Small intestine (tissue), 7 donors: ENCODE measurements at regions not wholly inside any gene's neighbourhood (a gene's known extent, or its start where the extent isn't known, plus 50 kb on each side); places are given as distances from the start of the nearest gene placed in this dataset.

Experiments used
- DNase-seq, 2 donors: peaks; one replicate each; pipeline versions ENCODE4 v3.0.0 to v3.0.0-alpha.2; 2013
- FAIRE-seq: peaks from 2 replicates; lab custom pipeline; 2012; peaks lifted over from hg19 to GRCh38; lab: Jason Lieb, UNC
- H3K27ac ChIP-seq, 3 donors: one replicate each; pipeline ENCODE4 v1.5.1; 2013; ENCODE audit warnings: low read length in 2 of 3, mild to moderate bottlenecking in 2 of 3, control low read depth in 1 of 3, inconsistent platforms in 1 of 3, low read depth in 1 of 3, moderate library complexity in 1 of 3
- H3K27me3 ChIP-seq, 3 donors: one replicate each; pipeline ENCODE4 v1.6.1; 2013; ENCODE audit warnings: low read length in 3 of 3, inconsistent platforms in 1 of 3; ENCODE audit not compliant: control insufficient read depth in 3 of 3, insufficient read depth in 3 of 3
- H3K36me3 ChIP-seq, 3 donors: one replicate each; pipeline ENCODE4 v1.6.1; 2013; ENCODE audit warnings: low read length in 3 of 3, inconsistent platforms in 1 of 3, low read depth in 1 of 3, mild to moderate bottlenecking in 1 of 3, moderate library complexity in 1 of 3; ENCODE audit not compliant: control insufficient read depth in 3 of 3, insufficient read depth in 2 of 3
- H3K4me1 ChIP-seq, 3 donors: one replicate each; pipeline ENCODE4 v1.6.1; 2013; ENCODE audit warnings: low read length in 2 of 3, inconsistent platforms in 1 of 3, low read depth in 1 of 3, mild to moderate bottlenecking in 1 of 3, moderate library complexity in 1 of 3; ENCODE audit not compliant: control insufficient read depth in 3 of 3, insufficient read depth in 2 of 3
- H3K4me3 ChIP-seq, 3 donors: one replicate each; pipeline ENCODE4 v1.5.1; 2013; ENCODE audit warnings: low read length in 3 of 3, control low read depth in 1 of 3, inconsistent platforms in 1 of 3, low read depth in 1 of 3, mild to moderate bottlenecking in 1 of 3, moderate library complexity in 1 of 3
- H3K9me3 ChIP-seq, 2 donors: one replicate each; pipeline ENCODE4 v1.6.1; 2013; ENCODE audit warnings: low read depth in 1 of 2, low read length in 1 of 2; ENCODE audit not compliant: control insufficient read depth in 2 of 2, insufficient read depth in 1 of 2
- WGBS, 3 donors: extraction: QIAGEN DNeasy Blood & Tissue Kit; methylation state at CpG; one replicate each; pipeline ENCODE4 v1.1.7; 2013; 5-methylcytosine and 5-hydroxymethylcytosine counted together
- donor health status: healthy with polysubstance abuse.
- donor health status: control.
- donor health status: control.
- donor health status: Bipolar disorder and iron deficiency.
- donor health status: healthy.

DNA sequence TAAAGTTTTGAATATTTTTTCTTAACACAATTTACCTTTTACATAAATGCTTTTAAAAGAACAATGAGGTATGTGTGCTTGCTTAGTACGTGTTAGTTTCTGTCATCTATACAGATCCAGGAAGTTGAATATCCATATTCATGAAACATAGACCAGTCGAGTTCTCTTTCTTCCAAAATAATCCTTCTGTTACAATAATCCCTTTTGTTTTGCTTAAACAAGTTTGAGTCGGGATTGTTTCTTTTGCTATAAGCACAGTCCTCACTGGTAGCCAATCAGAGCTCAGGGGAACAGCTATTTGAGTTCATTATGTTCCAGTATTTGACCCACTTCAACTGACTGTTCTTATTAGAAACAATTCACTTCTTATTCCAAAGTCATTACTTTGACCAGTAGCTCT is 214.7 kb upstream of the FLRT2 start:
- no peak for FAIRE-seq
- 62 to 70% (median 69%) methylated on average over 3 of the region's 3 CpGs for WGBS, 3 donors
- Histone ChIP-seq H3K36me3 (no peaks in the 10 kb centered on the region), H3K27me3 (no peaks in the 10 kb centered on the region), H3K9me3 (peaks cover 0 to 4% of the 10 kb centered on the region in 2 donors), H3K27ac (no peak overlapping the region), H3K4me3 (no peak overlapping the region), H3K4me1 (no peaks in the 10 kb centered on the region)
- DNase-seq = no peak

DNA sequence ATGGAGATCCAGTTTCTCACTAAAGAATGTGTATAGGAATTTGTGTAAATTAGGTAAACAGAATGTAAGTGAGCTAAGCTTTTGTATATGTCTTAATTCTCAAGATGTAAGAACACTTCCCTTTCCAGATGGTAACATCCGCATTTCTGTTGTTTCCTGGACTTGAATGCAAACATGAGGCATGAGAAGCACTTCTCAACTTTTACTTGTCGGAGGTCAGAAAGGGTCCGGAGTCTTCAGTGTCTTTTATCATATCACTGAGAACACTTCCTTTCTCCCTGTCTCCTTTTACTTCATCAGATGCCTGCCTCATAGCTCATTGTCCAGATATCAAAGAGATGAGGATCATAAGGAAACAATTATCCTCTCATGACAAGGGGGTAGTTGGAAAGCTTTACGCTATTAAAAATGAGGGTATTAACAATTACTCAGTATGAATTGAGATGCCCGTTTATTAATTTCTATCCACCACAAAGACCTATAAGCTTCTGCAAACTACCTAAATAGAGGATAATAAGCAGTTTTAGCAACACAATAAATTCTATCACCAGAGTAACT is 214.1 kb upstream of the FLRT2 start:
- no peak overlapping the region for H3K27ac ChIP-seq
- no peak for FAIRE-seq
- no peaks in the 10 kb centered on the region for H3K4me1 ChIP-seq
- peaks cover 0 to 2% of the 10 kb centered on the region in 2 donors for H3K9me3 ChIP-seq
- H3K4me3 ChIP-seq = no peak overlapping the region
- WGBS, 3 donors = 74 to 93% (median 90%) methylated on average over 5 of the region's 5 CpGs
- H3K27me3 ChIP-seq = no peaks in the 10 kb centered on the region
- H3K36me3 ChIP-seq = no peaks in the 10 kb centered on the region
- DNase-seq = no peak

DNA sequence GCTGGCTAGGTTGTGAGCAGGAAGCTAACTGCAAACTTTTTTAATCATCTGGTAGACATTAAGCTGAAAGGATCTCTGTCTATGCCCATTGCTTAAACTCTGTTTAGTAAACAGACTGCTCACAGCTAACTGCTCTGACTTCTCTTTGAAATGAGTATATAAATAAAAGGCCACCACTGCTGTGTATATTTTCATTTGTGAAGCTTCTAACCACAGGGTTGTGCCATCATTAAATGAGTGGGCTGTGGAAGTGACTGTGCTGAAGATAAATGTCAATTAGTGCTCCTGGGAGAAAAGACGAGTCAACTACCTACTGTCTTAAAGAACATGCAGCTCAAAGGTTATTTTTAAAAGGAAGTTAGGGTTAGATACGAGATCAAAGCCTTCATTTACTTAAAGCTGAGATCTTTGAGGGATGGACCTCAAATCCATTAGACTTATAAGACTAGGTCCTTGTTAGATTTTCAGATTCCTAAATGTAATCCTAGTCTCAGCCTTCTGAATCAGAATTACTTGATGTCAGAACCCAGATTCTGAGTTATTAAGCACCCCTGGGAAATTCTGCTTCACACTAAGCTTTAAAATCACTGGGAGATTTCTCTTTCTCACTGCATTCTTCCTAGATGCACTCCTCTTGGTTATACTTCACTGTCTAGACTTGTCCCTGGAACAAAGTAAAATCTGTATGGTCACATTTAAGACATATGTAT is 213.1 kb upstream of the FLRT2 start:
- no peak for FAIRE-seq
- DNase-seq = no peak
- Histone ChIP-seq H3K27ac (no peak overlapping the region), H3K4me3 (no peak overlapping the region), H3K27me3 (no peaks in the 10 kb centered on the region), H3K4me1 (no peaks in the 10 kb centered on the region), H3K36me3 (no peaks in the 10 kb centered on the region), H3K9me3 (peaks cover 0 to 1% of the 10 kb centered on the region in 2 donors)
- WGBS, 3 donors = 27 to 43% (median 31%) methylated on average over 2 of the region's 2 CpGs

DNA sequence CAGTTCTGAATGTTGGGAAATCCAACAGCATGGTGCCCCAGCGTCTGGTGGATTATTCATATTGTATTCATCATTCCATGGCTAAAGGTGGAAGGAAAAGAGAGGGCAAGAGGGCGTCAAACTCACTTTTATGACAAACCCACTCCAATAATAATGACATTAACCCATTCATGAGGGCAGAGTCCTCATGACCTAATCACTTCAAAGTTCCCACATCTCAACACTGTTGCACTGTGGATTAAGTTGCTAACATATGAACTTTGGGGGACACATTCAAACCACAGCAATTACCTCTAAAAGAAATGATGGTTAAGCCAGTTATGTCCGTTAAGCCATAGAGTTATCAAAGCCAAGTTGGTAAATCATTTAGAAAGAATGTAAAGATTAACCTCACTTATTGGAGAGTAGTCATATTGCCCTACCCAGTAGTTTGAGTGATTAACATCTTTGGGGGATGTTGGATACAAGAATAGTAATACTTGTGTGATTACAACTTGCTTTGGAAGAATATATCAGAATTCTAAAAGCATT is 212.4 kb upstream of the FLRT2 start:
- Histone ChIP-seq H3K4me3 (no peak overlapping the region), H3K36me3 (no peaks in the 10 kb centered on the region), H3K4me1 (no peaks in the 10 kb centered on the region), H3K9me3 (peaks cover 0 to 1% of the 10 kb centered on the region in 2 donors), H3K27ac (no peak overlapping the region), H3K27me3 (no peaks in the 10 kb centered on the region)
- FAIRE-seq (no peak), DNase-seq (peak in 1 of 2 donors; percentile 15)
- 23 to 60% (median 45%) methylated on average over 3 of the region's 3 CpGs for WGBS, 3 donors

DNA sequence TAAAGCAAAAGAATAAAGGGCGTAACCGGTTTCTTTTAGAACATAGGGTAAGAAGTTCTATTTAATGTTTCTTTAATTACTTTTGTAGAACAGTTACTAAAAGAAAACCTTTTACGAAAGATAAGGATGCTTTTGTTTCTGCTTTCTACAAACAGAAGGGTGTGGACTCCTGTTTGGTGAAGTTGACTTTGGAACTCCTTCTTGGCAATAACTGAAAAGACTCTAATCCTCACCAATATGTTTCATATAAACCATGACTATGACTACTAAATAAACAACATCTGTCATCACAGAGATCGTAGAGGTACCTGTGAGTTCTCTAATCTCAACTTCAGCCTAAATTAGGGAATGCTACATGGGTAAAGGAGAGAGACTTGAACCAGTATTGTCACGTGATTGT is 210.8 kb upstream of the FLRT2 start:
- no peak for FAIRE-seq
- no peak overlapping the region for H3K27ac ChIP-seq
- no peaks in the 10 kb centered on the region for H3K4me1 ChIP-seq
- no peaks in the 10 kb centered on the region for H3K36me3 ChIP-seq
- WGBS, 3 donors = 72 to 88% (median 74%) methylated on average over 5 of the region's 5 CpGs
- H3K9me3 ChIP-seq = peaks cover 0 to 1% of the 10 kb centered on the region in 2 donors
- no peak for DNase-seq
- H3K4me3 ChIP-seq = no peak overlapping the region
- no peaks in the 10 kb centered on the region for H3K27me3 ChIP-seq

DNA sequence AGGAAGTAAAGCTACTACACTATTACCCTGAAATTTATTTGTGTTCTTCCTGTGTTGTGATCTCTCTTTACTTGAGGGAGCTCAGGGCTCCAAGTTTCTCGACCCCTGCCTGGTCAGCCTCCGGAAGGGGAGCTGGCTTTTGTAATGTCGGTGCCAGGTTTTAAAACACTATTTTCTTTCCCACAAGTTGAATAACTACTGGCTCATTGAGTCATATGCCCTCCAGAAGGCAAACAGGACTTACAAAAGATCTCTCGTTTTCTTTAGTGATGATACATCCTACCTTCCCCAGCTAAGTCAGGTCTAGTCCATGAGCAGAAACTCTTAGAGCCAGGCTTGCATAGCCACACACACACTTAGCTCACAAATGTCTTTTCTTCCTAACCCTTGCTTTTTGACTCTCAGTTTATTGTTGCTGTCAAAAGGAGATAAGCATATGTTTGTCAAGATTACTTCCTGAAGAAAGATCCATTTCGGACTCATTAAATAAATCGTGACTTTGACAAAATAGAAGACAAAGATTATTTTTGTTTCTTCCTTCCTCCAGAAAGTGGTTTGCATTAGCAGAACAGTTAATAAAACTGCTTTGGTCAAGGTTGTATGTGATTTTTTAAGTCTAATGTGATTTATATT is 209.8 kb upstream of the FLRT2 start:
- 49 to 66% (median 51%) methylated on average over 6 of the region's 6 CpGs for WGBS, 3 donors
- Histone ChIP-seq H3K4me3 (no peak overlapping the region), H3K36me3 (no peaks in the 10 kb centered on the region), H3K9me3 (peaks cover 0 to 2% of the 10 kb centered on the region in 2 donors), H3K27ac (no peak overlapping the region), H3K4me1 (no peaks in the 10 kb centered on the region), H3K27me3 (no peaks in the 10 kb centered on the region)
- DNase-seq = no peak
- no peak for FAIRE-seq

DNA sequence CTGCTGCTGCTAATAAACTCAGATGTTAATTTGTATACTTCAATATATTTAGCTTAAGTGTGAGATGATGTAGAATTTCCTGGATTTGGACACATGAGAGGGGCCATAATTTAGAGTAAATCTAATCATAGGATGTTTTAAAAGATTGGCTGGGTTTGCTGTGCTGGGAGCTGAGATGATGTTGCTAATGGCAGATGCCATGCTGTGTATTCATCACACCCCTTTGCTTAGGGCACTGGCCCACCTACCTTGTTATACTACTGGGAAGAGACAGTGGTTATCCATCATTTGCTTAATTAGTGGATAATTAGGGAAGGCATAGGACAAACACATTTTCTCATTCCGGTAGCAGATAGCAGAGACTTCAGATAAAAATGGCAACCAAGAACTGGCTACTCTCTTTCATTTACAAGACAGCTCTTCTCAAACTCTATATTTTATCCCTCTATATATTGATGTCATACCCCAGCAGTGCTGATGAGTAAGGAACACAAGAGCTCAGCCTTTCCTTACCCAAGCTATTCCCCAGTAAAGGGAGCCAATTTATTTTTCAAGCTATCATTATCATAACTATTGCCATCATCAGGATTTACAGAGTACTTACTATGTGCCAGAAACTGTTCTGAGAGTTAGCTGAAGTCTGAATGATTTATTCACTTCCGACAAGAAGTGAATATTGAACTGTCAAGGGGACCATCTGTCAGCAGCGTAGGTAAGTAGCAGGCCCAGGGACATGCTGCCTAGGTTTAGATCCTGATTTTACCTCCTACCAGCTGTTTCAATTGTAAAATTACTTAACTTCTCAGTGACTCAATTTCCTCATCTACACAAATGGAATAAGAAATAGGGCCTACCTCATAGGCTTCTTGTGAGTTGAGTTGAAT is 204.6 kb upstream of the FLRT2 start:
- H3K27me3 ChIP-seq = no peaks in the 10 kb centered on the region
- no peak for DNase-seq
- 91 to 93% (median 92%) methylated on average over 3 of the region's 3 CpGs for WGBS, 3 donors
- no peak overlapping the region for H3K4me3 ChIP-seq
- peaks cover 0 to 2% of the 10 kb centered on the region in 2 donors for H3K9me3 ChIP-seq
- no peaks in the 10 kb centered on the region for H3K36me3 ChIP-seq
- H3K4me1 ChIP-seq = no peaks in the 10 kb centered on the region
- no peak overlapping the region for H3K27ac ChIP-seq
- FAIRE-seq = no peak

DNA sequence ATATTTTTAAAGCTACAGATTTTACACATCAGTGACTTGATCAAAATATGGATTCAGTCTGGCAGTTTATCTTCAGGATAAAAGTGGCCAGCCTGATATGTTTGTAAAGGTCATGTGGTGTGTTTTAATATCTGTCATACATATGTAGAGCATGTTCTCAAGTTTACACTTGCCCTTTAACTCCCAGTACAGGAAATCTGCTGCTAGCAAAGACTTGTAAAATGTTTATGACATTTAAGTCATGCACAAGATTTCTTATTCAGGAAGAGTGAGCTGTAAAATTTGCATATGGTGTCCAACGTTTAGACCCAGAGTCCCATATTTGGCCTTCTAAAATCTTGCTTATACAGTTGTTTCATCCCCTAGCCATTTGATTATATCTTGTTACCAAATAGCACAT is 197.5 kb upstream of the FLRT2 start:
- Histone ChIP-seq H3K4me3 (no peak overlapping the region), H3K4me1 (no peaks in the 10 kb centered on the region), H3K36me3 (no peaks in the 10 kb centered on the region), H3K9me3 (no peaks in the 10 kb centered on the region), H3K27ac (no peak overlapping the region), H3K27me3 (no peaks in the 10 kb centered on the region)
- DNase-seq = no peak
- FAIRE-seq = no peak
- 40 to 44% (median 42%) methylated on average over 1 of the region's 1 CpG for WGBS, 3 donors
